NCI-H748 (cell line): ENCODE measurements at regions not wholly inside any gene's neighbourhood (a gene's known extent, or its start where the extent isn't known, plus 50 kb on each side); places are given as distances from the start of the nearest gene placed in this dataset.

Experiments used
- DNase-seq: peaks from one replicate; lab custom pipeline; 2025; ENCODE audit not compliant: unreplicated experiment; lab: John Stamatoyannopoulos, UW

- no peak for DNase-seq
These were observed 1311.1 kb downstream of the BRD1 start for GRCh38 chr22:48516571-48516970.

GRCh38 chr22:48515571-48516200 lies 1312.0 kb downstream of the BRD1 start:
- DNase-seq: no peak

- no peak for DNase-seq
These were observed 1313.7 kb downstream of the BRD1 start for GRCh38 chr22:48513929-48514328.

GRCh38 chr22:48513446-48513845 lies 1314.2 kb downstream of the BRD1 start:
- no peak for DNase-seq

- DNase-seq: no peak
These were observed 1315.8 kb downstream of the BRD1 start for GRCh38 chr22:48511781-48512327.

- DNase-seq: no peak
These were observed 1316.5 kb downstream of the BRD1 start for GRCh38 chr22:48511211-48511610.

GRCh38 chr22:48510599-48510998 lies 1317.1 kb downstream of the BRD1 start:
- no peak for DNase-seq

GRCh38 chr22:48507595-48508350 lies 1319.9 kb downstream of the BRD1 start:
- DNase-seq: no peak

- no peak for DNase-seq
These were observed 1320.5 kb downstream of the BRD1 start for GRCh38 chr22:48507171-48507570.

- DNase-seq: no peak
These were observed 1321.0 kb downstream of the BRD1 start for GRCh38 chr22:48506506-48507145.

- DNase-seq: no peak
These were observed 1321.8 kb downstream of the BRD1 start for GRCh38 chr22:48505891-48506290.

GRCh38 chr22:48504519-48505140 lies 1323.0 kb downstream of the BRD1 start:
- DNase-seq: no peak

- no peak for DNase-seq
These were observed 1323.8 kb downstream of the BRD1 start for GRCh38 chr22:48503876-48504275.

- no peak for DNase-seq
These were observed 1324.5 kb downstream of the BRD1 start for GRCh38 chr22:48503035-48503625.

- DNase-seq: no peak
These were observed 1326.4 kb downstream of the BRD1 start for GRCh38 chr22:48501231-48501750.

- no peak for DNase-seq
These were observed 1327.0 kb downstream of the BRD1 start for GRCh38 chr22:48500471-48501230.

- DNase-seq: no peak
These were observed 1327.9 kb downstream of the BRD1 start for GRCh38 chr22:48499456-48500425.

- DNase-seq: no peak
These were observed 1328.9 kb downstream of the BRD1 start for GRCh38 chr22:48498526-48499331.
